HL-60 (cell line): ENCODE measurements at regions not wholly inside any gene's neighbourhood (a gene's known extent, or its start where the extent isn't known, plus 50 kb on each side); places are given as distances from the start of the nearest gene placed in this dataset.

Source experiments
- DNase-seq, 2 experiments: peaks; one replicate each; pipeline ENCODE4 v3.0.0-alpha.2; 2010 to 2020; ENCODE audit warnings: low read depth in 1 of 2, low spot score in 1 of 2
- H3K27ac ChIP-seq: fragments of 250-450 bp; sonication (Bioruptor Pico); replicated peaks from 2 replicates; pipeline ENCODE4 v1.5.1; 2020; ENCODE audit warnings: mild to moderate bottlenecking, moderate library complexity
- H3K27me3 ChIP-seq: fragments of 250-450 bp; sonication (Bioruptor Pico); 2 replicates; pipeline ENCODE4 v1.5.1; 2021; ENCODE audit warnings: mild to moderate bottlenecking, moderate library complexity; ENCODE audit not compliant: insufficient read depth, poor library complexity, severe bottlenecking
- H3K4me3 ChIP-seq: replicated peaks from 2 replicates; pipeline ENCODE4 v1.5.1; 2011; ENCODE audit warnings: mild to moderate bottlenecking, control low read depth, low read length; ENCODE audit not compliant: insufficient read depth
- GABPA ChIP-seq: IDR thresholded peaks from 2 replicates; pipeline ENCODE4 v1.6.1; 2012; ENCODE audit warnings: low read depth
- POLR2AphosphoS5 ChIP-seq: IDR thresholded peaks from 2 replicates; pipeline ENCODE4 v1.6.1; 2012; ENCODE audit warnings: low read depth
- REST ChIP-seq: IDR thresholded peaks from 2 replicates; pipeline ENCODE4 v1.6.1; 2012; ENCODE audit warnings: low read depth; ENCODE audit not compliant: insufficient replicate concordance
- SPI1 ChIP-seq: IDR thresholded peaks from 2 replicates; pipeline ENCODE4 v1.6.1; 2012; ENCODE audit warnings: low read depth, mild to moderate bottlenecking, borderline replicate concordance
- TF ChIP-seq, protein P1 (sequence below): IDR thresholded peaks from one replicate; pipeline ENCODE4 v1.5.1; 2011; ENCODE audit warnings: low read length, control low read depth, inconsistent platforms; ENCODE audit not compliant: insufficient read depth

DNA sequence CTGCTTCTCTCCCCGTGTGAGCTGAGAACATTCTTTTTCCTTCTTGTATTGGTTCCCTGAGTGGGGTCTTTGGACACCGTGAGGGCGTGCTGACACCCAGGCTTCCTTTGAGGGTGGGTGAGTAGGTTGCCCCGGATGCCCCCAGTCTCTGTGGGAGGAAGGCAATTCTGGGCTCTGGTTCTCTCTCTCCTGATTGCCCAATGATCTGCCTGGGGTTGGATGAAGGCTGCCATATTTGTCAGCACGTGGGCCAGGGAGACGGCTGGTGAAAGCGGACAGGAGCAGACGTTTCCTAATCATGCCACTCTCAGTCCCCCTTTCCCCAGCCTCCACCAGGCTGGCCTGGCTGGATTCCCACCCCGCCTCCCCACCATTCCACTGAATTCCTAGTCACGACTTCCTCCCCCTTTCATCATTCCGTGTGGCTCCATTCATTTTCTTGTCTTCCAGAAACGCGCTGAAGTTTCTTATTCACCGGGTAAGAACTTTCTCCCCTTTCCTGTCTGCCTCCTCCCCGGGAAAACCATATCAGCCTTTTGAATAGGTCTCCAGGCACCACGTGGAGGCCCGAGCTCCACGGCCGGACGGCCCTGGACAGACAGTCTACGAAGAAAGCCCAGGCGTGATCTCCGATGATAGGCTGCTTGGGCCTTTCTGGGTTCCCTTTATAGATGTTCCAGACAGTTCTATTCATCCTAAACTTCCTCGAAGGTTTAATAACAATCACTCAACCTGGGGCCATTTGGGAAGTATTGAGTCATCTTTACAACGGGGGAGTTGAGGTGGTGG is 98.7 kb upstream of the NPTX2 start:
- Histone ChIP-seq H3K27ac (no peak overlapping the region), H3K4me3 (no peak overlapping the region), H3K27me3 (no peaks in the 10 kb centered on the region)
- no peak for DNase-seq
- TF ChIP-seq, protein P1, sequence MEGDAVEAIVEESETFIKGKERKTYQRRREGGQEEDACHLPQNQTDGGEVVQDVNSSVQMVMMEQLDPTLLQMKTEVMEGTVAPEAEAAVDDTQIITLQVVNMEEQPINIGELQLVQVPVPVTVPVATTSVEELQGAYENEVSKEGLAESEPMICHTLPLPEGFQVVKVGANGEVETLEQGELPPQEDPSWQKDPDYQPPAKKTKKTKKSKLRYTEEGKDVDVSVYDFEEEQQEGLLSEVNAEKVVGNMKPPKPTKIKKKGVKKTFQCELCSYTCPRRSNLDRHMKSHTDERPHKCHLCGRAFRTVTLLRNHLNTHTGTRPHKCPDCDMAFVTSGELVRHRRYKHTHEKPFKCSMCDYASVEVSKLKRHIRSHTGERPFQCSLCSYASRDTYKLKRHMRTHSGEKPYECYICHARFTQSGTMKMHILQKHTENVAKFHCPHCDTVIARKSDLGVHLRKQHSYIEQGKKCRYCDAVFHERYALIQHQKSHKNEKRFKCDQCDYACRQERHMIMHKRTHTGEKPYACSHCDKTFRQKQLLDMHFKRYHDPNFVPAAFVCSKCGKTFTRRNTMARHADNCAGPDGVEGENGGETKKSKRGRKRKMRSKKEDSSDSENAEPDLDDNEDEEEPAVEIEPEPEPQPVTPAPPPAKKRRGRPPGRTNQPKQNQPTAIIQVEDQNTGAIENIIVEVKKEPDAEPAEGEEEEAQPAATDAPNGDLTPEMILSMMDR, result no peak
- TF ChIP-seq POLR2AphosphoS5 (no peak), REST (no peak), GABPA (no peak), SPI1 (no peak)

- H3K27me3 ChIP-seq, result no peaks in the 10 kb centered on the region
- DNase-seq, result no peak
- no peak overlapping the region for H3K4me3 ChIP-seq
- no peak overlapping the region for H3K27ac ChIP-seq
- TF ChIP-seq POLR2AphosphoS5 (no peak), SPI1 (no peak), REST (no peak), GABPA (no peak)
- TF ChIP-seq, protein P1, result no peak
Measured at GRCh38 chr7:98515201-98515600, 101.9 kb upstream of the NPTX2 start.

- no peaks in the 10 kb centered on the region for H3K27me3 ChIP-seq
- H3K27ac ChIP-seq, result no peak overlapping the region
- DNase-seq, result no peak
- TF ChIP-seq SPI1 (no peak), GABPA (no peak), REST (no peak), POLR2AphosphoS5 (no peak)
- TF ChIP-seq, protein P1, result no peak
- H3K4me3 ChIP-seq, result no peak overlapping the region
Measured at GRCh38 chr7:98514211-98515031, 102.7 kb upstream of the NPTX2 start.
